H54 (cell line): ENCODE measurements at regions not wholly inside any gene's neighbourhood (a gene's known extent, or its start where the extent isn't known, plus 50 kb on each side); places are given as distances from the start of the nearest gene placed in this dataset.

Experiments
- DNase-seq: peaks from one replicate; pipeline ENCODE4 v3.0.0; 2011; ENCODE audit warnings: low spot score, mixed read lengths; ENCODE audit not compliant: insufficient read length
- FAIRE-seq: peaks from 3 replicates; lab custom pipeline; 2011; peaks lifted over from hg19 to GRCh38; lab: Jason Lieb, UNC
- POLR2A ChIP-seq: IDR thresholded peaks from 2 replicates; pipeline ENCODE4 v1.6.1; 2011; ENCODE audit warnings: low read depth, mild to moderate bottlenecking, low read length

GRCh38 chr17:62913991-62914570 is 52.0 kb upstream of the TANC2 start:
- no peak for TF ChIP-seq POLR2A
- FAIRE-seq (no peak), DNase-seq (no peak)

GRCh38 chr17:62912363-62912762 is 53.7 kb upstream of the TANC2 start:
- no peak for FAIRE-seq

GRCh38 chr17:62911114-62911513 is 54.9 kb upstream of the TANC2 start:
- DNase-seq (no peak), FAIRE-seq (no peak)
- no peak for TF ChIP-seq POLR2A

More at GRCh38 chr17:62912363-62912762, 53.7 kb upstream of the TANC2 start:
- DNase-seq: no peak
- no peak for TF ChIP-seq POLR2A

- DNase-seq: no peak
- no peak for TF ChIP-seq POLR2A
- FAIRE-seq: no peak
Observed at GRCh38 chr17:62910277-62910676, 55.8 kb upstream of the TANC2 start.

- TF ChIP-seq POLR2A: no peak
- FAIRE-seq (no peak), DNase-seq (no peak)
Observed at GRCh38 chr17:62907961-62908360, 58.1 kb upstream of the TANC2 start.

GRCh38 chr17:62906881-62907280 is 59.2 kb upstream of the TANC2 start:
- FAIRE-seq (no peak), DNase-seq (no peak)
- no peak for TF ChIP-seq POLR2A

- TF ChIP-seq POLR2A: no peak
- no peak for DNase-seq
- no peak for FAIRE-seq
Observed at GRCh38 chr17:62905233-62905632, 60.8 kb upstream of the TANC2 start.

- no peak for TF ChIP-seq POLR2A
- FAIRE-seq (no peak), DNase-seq (no peak)
Observed at GRCh38 chr17:62902531-62903220, 63.4 kb upstream of the TANC2 start.

GRCh38 chr17:62901544-62901943 is 64.5 kb upstream of the TANC2 start:
- TF ChIP-seq POLR2A: no peak
- FAIRE-seq: no peak
- DNase-seq: no peak

GRCh38 chr17:62900096-62900495 is 65.9 kb upstream of the TANC2 start:
- FAIRE-seq: no peak
- DNase-seq: no peak
- no peak for TF ChIP-seq POLR2A

- DNase-seq: no peak
- no peak for TF ChIP-seq POLR2A
- no peak for FAIRE-seq
Observed at GRCh38 chr17:62899361-62899760, 66.7 kb upstream of the TANC2 start.

GRCh38 chr17:62898239-62898864 is 67.7 kb upstream of the TANC2 start:
- DNase-seq: no peak
- no peak for FAIRE-seq
- TF ChIP-seq POLR2A: no peak

- no peak for FAIRE-seq
- TF ChIP-seq POLR2A: no peak
- DNase-seq: no peak
Observed at GRCh38 chr17:62897706-62898105, 68.3 kb upstream of the TANC2 start.

GRCh38 chr17:62895320-62896301 is 70.4 kb upstream of the TANC2 start:
- DNase-seq (no peak), FAIRE-seq (no peak)
- no peak for TF ChIP-seq POLR2A
